HL-60 (cell line): ENCODE measurements at regions not wholly inside any gene's neighbourhood (a gene's known extent, or its start where the extent isn't known, plus 50 kb on each side); places are given as distances from the start of the nearest gene placed in this dataset.

Source experiments
- DNase-seq, 2 experiments: peaks; one replicate each; pipeline ENCODE4 v3.0.0-alpha.2; 2010 to 2020; ENCODE audit warnings: low read depth in 1 of 2, low spot score in 1 of 2
- H3K27ac ChIP-seq: fragments of 250-450 bp; sonication (Bioruptor Pico); replicated peaks from 2 replicates; pipeline ENCODE4 v1.5.1; 2020; ENCODE audit warnings: mild to moderate bottlenecking, moderate library complexity
- H3K27me3 ChIP-seq: fragments of 250-450 bp; sonication (Bioruptor Pico); 2 replicates; pipeline ENCODE4 v1.5.1; 2021; ENCODE audit warnings: mild to moderate bottlenecking, moderate library complexity; ENCODE audit not compliant: insufficient read depth, poor library complexity, severe bottlenecking
- H3K4me3 ChIP-seq: replicated peaks from 2 replicates; pipeline ENCODE4 v1.5.1; 2011; ENCODE audit warnings: mild to moderate bottlenecking, control low read depth, low read length; ENCODE audit not compliant: insufficient read depth
- GABPA ChIP-seq: IDR thresholded peaks from 2 replicates; pipeline ENCODE4 v1.6.1; 2012; ENCODE audit warnings: low read depth
- POLR2AphosphoS5 ChIP-seq: IDR thresholded peaks from 2 replicates; pipeline ENCODE4 v1.6.1; 2012; ENCODE audit warnings: low read depth
- REST ChIP-seq: IDR thresholded peaks from 2 replicates; pipeline ENCODE4 v1.6.1; 2012; ENCODE audit warnings: low read depth; ENCODE audit not compliant: insufficient replicate concordance
- SPI1 ChIP-seq: IDR thresholded peaks from 2 replicates; pipeline ENCODE4 v1.6.1; 2012; ENCODE audit warnings: low read depth, mild to moderate bottlenecking, borderline replicate concordance
- TF ChIP-seq, protein P1 (sequence below): IDR thresholded peaks from one replicate; pipeline ENCODE4 v1.5.1; 2011; ENCODE audit warnings: low read length, control low read depth, inconsistent platforms; ENCODE audit not compliant: insufficient read depth

DNA sequence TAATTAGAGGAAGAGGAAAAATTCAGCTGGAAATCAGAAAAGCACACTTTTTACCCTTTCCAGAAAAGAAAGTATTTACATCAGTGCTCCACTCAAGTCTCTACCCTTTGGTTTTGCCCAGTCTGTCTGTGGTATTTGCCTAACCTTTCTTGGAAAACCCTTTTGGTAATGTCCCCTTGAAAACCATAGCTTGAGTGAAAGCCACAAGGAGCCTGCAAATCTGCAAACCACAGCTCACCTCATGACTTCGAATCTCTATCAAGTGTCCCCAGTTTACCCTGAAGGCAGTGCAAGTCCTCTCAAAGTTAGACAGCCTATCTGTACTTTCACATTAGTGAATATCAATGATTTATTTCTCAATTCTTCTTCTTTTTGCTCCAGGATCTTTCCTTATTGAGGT, 162.1 kb upstream of the TSLP start:
- DNase-seq, result no peak
- H3K27ac ChIP-seq, result no peak overlapping the region
- TF ChIP-seq SPI1, result no peak
- TF ChIP-seq POLR2AphosphoS5, result no peak
- TF ChIP-seq, protein P1, sequence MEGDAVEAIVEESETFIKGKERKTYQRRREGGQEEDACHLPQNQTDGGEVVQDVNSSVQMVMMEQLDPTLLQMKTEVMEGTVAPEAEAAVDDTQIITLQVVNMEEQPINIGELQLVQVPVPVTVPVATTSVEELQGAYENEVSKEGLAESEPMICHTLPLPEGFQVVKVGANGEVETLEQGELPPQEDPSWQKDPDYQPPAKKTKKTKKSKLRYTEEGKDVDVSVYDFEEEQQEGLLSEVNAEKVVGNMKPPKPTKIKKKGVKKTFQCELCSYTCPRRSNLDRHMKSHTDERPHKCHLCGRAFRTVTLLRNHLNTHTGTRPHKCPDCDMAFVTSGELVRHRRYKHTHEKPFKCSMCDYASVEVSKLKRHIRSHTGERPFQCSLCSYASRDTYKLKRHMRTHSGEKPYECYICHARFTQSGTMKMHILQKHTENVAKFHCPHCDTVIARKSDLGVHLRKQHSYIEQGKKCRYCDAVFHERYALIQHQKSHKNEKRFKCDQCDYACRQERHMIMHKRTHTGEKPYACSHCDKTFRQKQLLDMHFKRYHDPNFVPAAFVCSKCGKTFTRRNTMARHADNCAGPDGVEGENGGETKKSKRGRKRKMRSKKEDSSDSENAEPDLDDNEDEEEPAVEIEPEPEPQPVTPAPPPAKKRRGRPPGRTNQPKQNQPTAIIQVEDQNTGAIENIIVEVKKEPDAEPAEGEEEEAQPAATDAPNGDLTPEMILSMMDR, result no peak
- TF ChIP-seq REST, result no peak
- no peak for TF ChIP-seq GABPA
- no peak overlapping the region for H3K4me3 ChIP-seq
- H3K27me3 ChIP-seq, result no peaks in the 10 kb centered on the region

- no peak overlapping the region for H3K27ac ChIP-seq
- DNase-seq, result no peak
- no peaks in the 10 kb centered on the region for H3K27me3 ChIP-seq
- no peak overlapping the region for H3K4me3 ChIP-seq
- TF ChIP-seq SPI1, result no peak
- TF ChIP-seq, protein P1, result no peak
- TF ChIP-seq GABPA, result no peak
- TF ChIP-seq REST, result no peak
- no peak for TF ChIP-seq POLR2AphosphoS5
Observed at GRCh38 chr5:110909950-110910349, 161.6 kb upstream of the TSLP start.

DNA sequence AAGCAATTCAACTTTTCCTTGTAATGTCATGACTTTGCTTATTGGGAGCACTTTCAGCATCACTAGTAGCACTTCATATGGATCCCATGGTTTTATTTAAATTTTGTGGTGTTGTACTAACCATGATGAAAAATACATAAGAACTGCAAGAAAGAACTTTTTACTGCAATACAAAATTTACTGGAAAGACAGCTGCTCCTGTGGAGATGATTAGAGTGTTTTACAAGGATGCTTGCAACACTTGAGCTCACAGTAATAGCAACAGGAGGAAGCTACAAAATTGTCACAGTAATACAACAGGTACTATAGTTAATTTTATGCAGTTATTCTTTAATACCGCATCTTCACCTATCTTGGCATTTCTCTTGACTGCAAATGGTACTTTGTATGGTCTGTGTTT, 158.3 kb upstream of the TSLP start:
- TF ChIP-seq POLR2AphosphoS5 (no peak), REST (no peak), SPI1 (no peak), GABPA (no peak)
- TF ChIP-seq, protein P1, result no peak
- Histone ChIP-seq H3K27me3 (no peaks in the 10 kb centered on the region), H3K4me3 (no peak overlapping the region), H3K27ac (no peak overlapping the region)
- DNase-seq, result no peak
